EH (cell line): ENCODE measurements at regions not wholly inside any gene's neighbourhood (a gene's known extent, or its start where the extent isn't known, plus 50 kb on each side); places are given as distances from the start of the nearest gene placed in this dataset.
A peak's percentile ranks its signal among the peaks of the same experiment; 100 is the strongest.
"Not testable (repeated sequence)": the region's sequence is repeated elsewhere in the genome, so short reads cannot be mapped to it uniquely, and the experiment has no call there.

ENCODE experiments used
- DNase-seq: peaks from one replicate; pipeline ENCODE4 v3.0.0-alpha.2; 2015; ENCODE audit warnings: low read depth

GRCh38 chr1:59178339-59179187 is 118.3 kb upstream of the FGGY start:
- DNase-seq, result peak; percentile 49

GRCh38 chr1:59179673-59180072 is 117.2 kb upstream of the FGGY start:
- no peak for DNase-seq

GRCh38 chr1:59180735-59181134 is 116.2 kb upstream of the FGGY start:
- no peak for DNase-seq

- DNase-seq, result no peak
Observed at GRCh38 chr1:59183749-59184317, 113.1 kb upstream of the FGGY start.

GRCh38 chr1:59184365-59184905 is 112.5 kb upstream of the FGGY start:
- DNase-seq, result no peak

GRCh38 chr1:59185163-59185860 is 111.6 kb upstream of the FGGY start:
- no peak for DNase-seq

- DNase-seq, result peak; percentile 80
Observed at GRCh38 chr1:59186656-59187055, 110.2 kb upstream of the FGGY start.

- no peak for DNase-seq
Observed at GRCh38 chr1:59188413-59189213, 108.3 kb upstream of the FGGY start.

- no peak for DNase-seq
Observed at GRCh38 chr1:59193443-59194093, 103.3 kb upstream of the FGGY start.

GRCh38 chr1:59194621-59195020 is 102.3 kb upstream of the FGGY start:
- DNase-seq, result no peak

GRCh38 chr1:59195151-59195550 is 101.7 kb upstream of the FGGY start:
- DNase-seq, result peak; percentile 35

- DNase-seq, result peak; percentile 60
Observed at GRCh38 chr1:59198564-59198963, 98.3 kb upstream of the FGGY start.

GRCh38 chr1:59199147-59199546 is 97.7 kb upstream of the FGGY start:
- no peak for DNase-seq

GRCh38 chr1:59199719-59200376 is 97.0 kb upstream of the FGGY start:
- DNase-seq, result no peak

- no peak for DNase-seq
Observed at GRCh38 chr1:59201341-59201740, 95.6 kb upstream of the FGGY start.

GRCh38 chr1:59202455-59202854 is 94.4 kb upstream of the FGGY start:
- no peak for DNase-seq

- DNase-seq, result peak; percentile 32
Observed at GRCh38 chr1:59204001-59204400, 92.9 kb upstream of the FGGY start.

- DNase-seq, result not testable (repeated sequence)
Observed at GRCh38 chr1:59206616-59207015, 90.3 kb upstream of the FGGY start.

- DNase-seq, result not testable (repeated sequence)
Observed at GRCh38 chr1:59210430-59210829, 86.5 kb upstream of the FGGY start.

- DNase-seq, result no peak
Observed at GRCh38 chr1:59212706-59213105, 84.2 kb upstream of the FGGY start.
